ENCODE measurements at regions not wholly inside any gene's neighbourhood (a gene's known extent, or its start where the extent isn't known, plus 50 kb on each side); places are given as distances from the start of the nearest gene placed in this dataset.

DNA sequence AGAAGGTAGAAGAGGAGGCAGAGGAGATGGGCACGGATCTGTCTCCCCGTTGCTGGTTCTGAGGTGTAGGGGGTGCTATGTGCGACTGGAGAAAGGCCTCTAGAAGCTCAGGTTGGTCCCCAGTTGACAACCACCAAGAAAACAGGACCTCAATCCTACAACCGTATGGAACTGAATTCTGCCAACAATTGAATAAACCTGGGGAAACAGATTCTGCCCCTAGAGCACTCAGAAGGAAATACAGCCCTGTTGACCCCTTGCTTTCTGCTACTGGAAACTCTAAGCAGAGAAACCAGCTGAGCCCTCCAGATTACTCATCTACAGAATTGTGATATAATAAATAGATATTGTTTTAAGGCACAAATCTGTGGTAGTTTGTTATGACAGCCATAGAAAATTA, 313.0 kb upstream of the GOT2 start:
- Mint-ChIP-seq H3K36me3 (no peaks in the 10 kb centered on the region), H3K4me3 (no peak overlapping the region), H3K27ac (no peak overlapping the region), H3K27me3 (ENCODE audit: low read depth) (no peaks in the 10 kb centered on the region), H3K4me1 (no peaks in the 10 kb centered on the region), H3K9me3 (no peaks in the 10 kb centered on the region)
- DNase-seq (ENCODE audit: low spot score in 2 of 2, unreplicated experiment in 2 of 2), result no peak
- TF ChIP-seq, protein P1, sequence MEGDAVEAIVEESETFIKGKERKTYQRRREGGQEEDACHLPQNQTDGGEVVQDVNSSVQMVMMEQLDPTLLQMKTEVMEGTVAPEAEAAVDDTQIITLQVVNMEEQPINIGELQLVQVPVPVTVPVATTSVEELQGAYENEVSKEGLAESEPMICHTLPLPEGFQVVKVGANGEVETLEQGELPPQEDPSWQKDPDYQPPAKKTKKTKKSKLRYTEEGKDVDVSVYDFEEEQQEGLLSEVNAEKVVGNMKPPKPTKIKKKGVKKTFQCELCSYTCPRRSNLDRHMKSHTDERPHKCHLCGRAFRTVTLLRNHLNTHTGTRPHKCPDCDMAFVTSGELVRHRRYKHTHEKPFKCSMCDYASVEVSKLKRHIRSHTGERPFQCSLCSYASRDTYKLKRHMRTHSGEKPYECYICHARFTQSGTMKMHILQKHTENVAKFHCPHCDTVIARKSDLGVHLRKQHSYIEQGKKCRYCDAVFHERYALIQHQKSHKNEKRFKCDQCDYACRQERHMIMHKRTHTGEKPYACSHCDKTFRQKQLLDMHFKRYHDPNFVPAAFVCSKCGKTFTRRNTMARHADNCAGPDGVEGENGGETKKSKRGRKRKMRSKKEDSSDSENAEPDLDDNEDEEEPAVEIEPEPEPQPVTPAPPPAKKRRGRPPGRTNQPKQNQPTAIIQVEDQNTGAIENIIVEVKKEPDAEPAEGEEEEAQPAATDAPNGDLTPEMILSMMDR (IDR thresholded peaks at IDR 0.05; ENCODE audit: unreplicated experiment), result no peak

DNA sequence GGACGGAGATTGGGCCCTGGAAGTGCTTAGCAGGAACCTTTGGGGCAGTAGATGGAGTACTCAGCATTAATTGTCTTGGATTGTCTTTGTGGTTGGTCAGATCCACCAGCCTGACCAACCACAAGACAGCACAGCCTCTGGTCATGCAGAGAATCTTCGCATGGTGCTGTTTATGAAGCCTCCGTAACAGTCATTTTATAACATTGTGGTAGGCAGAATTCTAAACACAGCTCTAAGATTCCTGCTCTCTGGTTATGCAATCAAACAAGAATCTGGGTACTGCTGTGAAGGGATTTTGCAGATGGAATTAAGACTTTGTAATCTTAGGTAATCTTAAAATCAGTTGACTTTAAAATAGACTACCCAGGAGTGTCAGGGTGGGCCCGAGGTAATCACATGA, 312.2 kb upstream of the GOT2 start:
- TF ChIP-seq, protein P1 (IDR thresholded peaks at IDR 0.05; ENCODE audit: unreplicated experiment), result no peak
- no peaks in the 10 kb centered on the region for H3K27me3 Mint-ChIP-seq (ENCODE audit: low read depth)
- H3K27ac Mint-ChIP-seq, result no peak overlapping the region

DNA sequence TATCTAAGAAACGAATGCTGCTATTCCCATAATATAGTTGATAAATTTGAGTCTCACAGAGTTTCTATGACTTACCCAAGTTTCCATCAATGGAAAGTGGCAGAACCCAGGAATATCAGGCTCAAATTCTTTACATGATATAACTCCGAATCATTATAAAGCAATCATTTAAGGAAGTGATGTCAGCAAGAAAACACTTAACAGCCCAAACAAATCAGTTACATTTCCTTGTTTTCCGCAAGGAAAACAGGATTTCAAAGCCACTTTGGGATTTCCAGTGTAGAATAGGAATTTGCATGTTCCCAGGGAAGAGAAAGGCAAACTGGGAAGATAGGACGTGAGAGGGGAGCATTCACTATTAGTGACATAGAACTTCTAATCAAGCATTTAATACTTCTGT, 311.4 kb upstream of the GOT2 start:
- Mint-ChIP-seq H3K27me3 (ENCODE audit: low read depth) (no peaks in the 10 kb centered on the region), H3K4me1 (no peaks in the 10 kb centered on the region), H3K36me3 (no peaks in the 10 kb centered on the region)

More for the DNA sequence above, 312.2 kb upstream of the GOT2 start:
- H3K36me3 Mint-ChIP-seq, result no peaks in the 10 kb centered on the region
- no peaks in the 10 kb centered on the region for H3K4me1 Mint-ChIP-seq
- H3K4me3 Mint-ChIP-seq, result no peak overlapping the region
- H3K9me3 Mint-ChIP-seq, result no peaks in the 10 kb centered on the region
- DNase-seq (ENCODE audit: low spot score in 2 of 2, unreplicated experiment in 2 of 2), result no peak

DNA sequence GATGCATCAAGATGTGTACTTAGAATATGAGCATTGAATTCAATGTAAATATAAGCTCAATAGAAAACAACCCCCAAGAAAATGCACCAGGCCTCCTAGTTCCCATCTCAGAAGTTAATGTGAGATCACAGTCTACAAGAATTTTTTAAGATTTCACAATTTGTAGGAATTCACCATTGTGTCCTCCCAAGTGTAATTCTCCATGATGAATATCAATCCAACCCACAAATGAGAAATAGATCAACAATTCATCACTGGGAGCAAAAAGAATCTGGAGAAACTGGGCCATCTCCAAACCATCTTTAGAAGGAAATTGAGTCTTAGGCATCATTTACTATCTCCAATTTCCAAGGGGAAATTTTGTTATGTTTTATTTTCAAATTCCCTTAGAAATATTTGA, 310.5 kb upstream of the GOT2 start:
- TF ChIP-seq, protein P1 (IDR thresholded peaks at IDR 0.05; ENCODE audit: unreplicated experiment), result no peak
- Mint-ChIP-seq H3K36me3 (no peaks in the 10 kb centered on the region), H3K4me3 (no peak overlapping the region), H3K27ac (no peak overlapping the region), H3K27me3 (ENCODE audit: low read depth) (no peaks in the 10 kb centered on the region), H3K4me1 (no peaks in the 10 kb centered on the region), H3K9me3 (no peaks in the 10 kb centered on the region)
- DNase-seq (ENCODE audit: low spot score in 2 of 2, unreplicated experiment in 2 of 2), result no peak

More for the DNA sequence above, 311.4 kb upstream of the GOT2 start:
- TF ChIP-seq, protein P1 (IDR thresholded peaks at IDR 0.05; ENCODE audit: unreplicated experiment), result no peak
- Mint-ChIP-seq H3K4me3 (no peak overlapping the region), H3K27ac (no peak overlapping the region), H3K9me3 (no peaks in the 10 kb centered on the region)
- DNase-seq (ENCODE audit: low spot score in 2 of 2, unreplicated experiment in 2 of 2), result no peak

DNA sequence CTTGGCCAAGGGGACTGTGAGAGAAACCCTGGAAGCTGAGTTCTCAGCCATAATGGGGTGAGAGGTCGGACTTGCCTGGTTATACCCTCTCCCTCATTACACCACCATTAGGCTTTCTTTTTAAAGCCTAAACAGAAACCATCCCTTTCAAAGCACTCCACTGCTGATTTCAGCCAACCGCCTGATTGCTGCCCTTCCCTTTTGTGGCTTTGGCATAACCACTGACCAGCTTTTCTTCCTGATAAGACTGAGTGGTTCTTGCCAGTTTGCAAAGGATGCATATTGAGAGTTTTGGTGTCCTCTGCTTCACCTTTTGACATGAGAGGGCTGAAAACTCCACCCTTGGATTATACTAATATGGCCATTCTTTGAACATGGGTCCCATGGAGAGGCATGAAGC, 308.2 kb upstream of the GOT2 start:
- TF ChIP-seq, protein P1 (IDR thresholded peaks at IDR 0.05; ENCODE audit: unreplicated experiment), result no peak
- Mint-ChIP-seq H3K4me3 (no peak overlapping the region), H3K27me3 (ENCODE audit: low read depth) (no peaks in the 10 kb centered on the region), H3K36me3 (no peaks in the 10 kb centered on the region), H3K27ac (no peak overlapping the region), H3K9me3 (no peaks in the 10 kb centered on the region), H3K4me1 (no peaks in the 10 kb centered on the region)
- DNase-seq (ENCODE audit: low spot score in 2 of 2, unreplicated experiment in 2 of 2), result no peak

DNA sequence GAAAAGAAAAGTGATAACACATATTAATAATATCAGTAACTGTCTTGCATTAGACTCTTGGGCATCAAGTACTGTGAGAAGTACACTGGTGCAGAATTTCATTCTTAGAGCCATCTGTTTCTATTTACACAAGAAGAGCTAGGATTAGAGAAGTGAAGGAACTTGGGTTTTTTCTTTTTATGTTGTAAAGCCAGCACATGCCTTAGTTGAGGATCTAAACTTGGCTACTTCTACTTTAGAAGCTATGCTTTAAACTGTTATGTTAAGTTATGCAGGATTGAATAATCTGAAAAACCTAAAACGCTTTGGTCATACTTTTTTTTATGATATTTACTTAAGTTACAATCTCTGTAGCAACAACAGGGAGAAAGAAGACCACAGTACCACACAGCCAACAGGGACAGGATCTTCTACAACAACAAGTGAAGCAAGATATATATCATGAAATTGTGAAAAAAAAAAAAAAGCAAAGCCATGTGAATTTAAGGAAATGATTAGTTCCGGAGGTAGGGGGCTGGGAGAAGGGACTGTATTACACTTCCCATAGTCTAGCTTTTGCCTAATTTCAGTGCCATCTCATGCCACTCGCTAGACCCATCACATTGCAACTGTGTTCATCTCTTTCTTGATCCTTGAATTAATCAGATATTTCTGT, 305.1 kb upstream of the GOT2 start:
- Mint-ChIP-seq H3K27me3 (ENCODE audit: low read depth) (no peaks in the 10 kb centered on the region), H3K4me1 (no peaks in the 10 kb centered on the region), H3K27ac (no peak overlapping the region), H3K9me3 (no peaks in the 10 kb centered on the region), H3K36me3 (no peaks in the 10 kb centered on the region), H3K4me3 (no peak overlapping the region)
- DNase-seq (ENCODE audit: low spot score in 2 of 2, unreplicated experiment in 2 of 2), result no peak
- TF ChIP-seq, protein P1 (IDR thresholded peaks at IDR 0.05; ENCODE audit: unreplicated experiment), result no peak
